IPS DF 4.7 (cell line): ENCODE measurements at regions not wholly inside any gene's neighbourhood (a gene's known extent, or its start where the extent isn't known, plus 50 kb on each side); places are given as distances from the start of the nearest gene placed in this dataset.
"Not testable (repeated sequence)": the region's sequence is repeated elsewhere in the genome, so short reads cannot be mapped to it uniquely, and the experiment has no call there.

Experiments used
- DNase-seq: peaks from one replicate; pipeline ENCODE4 v3.0.0-alpha.2; 2013; ENCODE audit warnings: low spot score; ENCODE audit errors: extremely low read depth

- DNase-seq: no peak
These were observed 970.9 kb downstream of the TBC1D32 start for GRCh38 chr6:120363429-120363828.

GRCh38 chr6:120358535-120358934 lies 975.7 kb downstream of the TBC1D32 start:
- DNase-seq: not testable (repeated sequence)

- no peak for DNase-seq
These were observed 976.8 kb downstream of the TBC1D32 start for GRCh38 chr6:120357447-120357846.

GRCh38 chr6:120355822-120356221 lies 978.5 kb downstream of the TBC1D32 start:
- DNase-seq: no peak

- no peak for DNase-seq
These were observed 979.7 kb downstream of the TBC1D32 start for GRCh38 chr6:120354452-120355098.

- DNase-seq: no peak
These were observed 981.8 kb downstream of the TBC1D32 start for GRCh38 chr6:120352491-120352890.

GRCh38 chr6:120348926-120349325 lies 985.4 kb downstream of the TBC1D32 start:
- DNase-seq: no peak

- no peak for DNase-seq
These were observed 979.0 kb upstream of the MAN1A1 start for GRCh38 chr6:120328521-120328920.

- no peak for DNase-seq
These were observed 971.1 kb upstream of the MAN1A1 start for GRCh38 chr6:120320481-120321162.

GRCh38 chr6:120304223-120304622 lies 954.7 kb upstream of the MAN1A1 start:
- DNase-seq: no peak

GRCh38 chr6:120303527-120303926 lies 954.0 kb upstream of the MAN1A1 start:
- no peak for DNase-seq

- DNase-seq: no peak
These were observed 952.5 kb upstream of the MAN1A1 start for GRCh38 chr6:120302041-120302440.

GRCh38 chr6:120290964-120291363 lies 941.4 kb upstream of the MAN1A1 start:
- DNase-seq: no peak

GRCh38 chr6:120282005-120282404 lies 932.4 kb upstream of the MAN1A1 start:
- no peak for DNase-seq

GRCh38 chr6:120279466-120280167 lies 930.1 kb upstream of the MAN1A1 start:
- no peak for DNase-seq

- DNase-seq: no peak
These were observed 929.3 kb upstream of the MAN1A1 start for GRCh38 chr6:120278689-120279396.

- no peak for DNase-seq
These were observed 925.0 kb upstream of the MAN1A1 start for GRCh38 chr6:120274547-120274946.

- no peak for DNase-seq
These were observed 923.9 kb upstream of the MAN1A1 start for GRCh38 chr6:120273411-120273810.

- DNase-seq: no peak
These were observed 922.5 kb upstream of the MAN1A1 start for GRCh38 chr6:120272038-120272437.

- not testable (repeated sequence) for DNase-seq
These were observed 918.7 kb upstream of the MAN1A1 start for GRCh38 chr6:120268256-120268655.

- DNase-seq: no peak
These were observed 912.8 kb upstream of the MAN1A1 start for GRCh38 chr6:120262354-120262753.

GRCh38 chr6:120260636-120261035 lies 911.1 kb upstream of the MAN1A1 start:
- DNase-seq: no peak
